ENCODE measurements at regions not wholly inside any gene's neighbourhood (a gene's known extent, or its start where the extent isn't known, plus 50 kb on each side); places are given as distances from the start of the nearest gene placed in this dataset.
"Not testable (repeated sequence)": the region's sequence is repeated elsewhere in the genome, so short reads cannot be mapped to it uniquely, and the experiment has no call there.

GRCh38 chr3:90099493-90099892, 992.1 kb downstream of the EPHA3 start:
- DNase-seq = no peak
- intact Hi-C loops (cut with micrococcal nuclease) = no loop called here
- ATAC-seq = no peak

GRCh38 chr3:90102146-90102545, 994.7 kb downstream of the EPHA3 start:
- no peak for DNase-seq
- intact Hi-C loops (cut with micrococcal nuclease) = no loop called here
- ATAC-seq = no peak

- DNase-seq = no peak
- intact Hi-C loops (cut with micrococcal nuclease) = no loop called here
- no peak for ATAC-seq
Observed at GRCh38 chr3:90121326-90121725, 1013.9 kb downstream of the EPHA3 start.

GRCh38 chr3:90128391-90128790, 1021.0 kb downstream of the EPHA3 start:
- intact Hi-C loops (cut with micrococcal nuclease) = no loop called here
- DNase-seq = no peak
- no peak for ATAC-seq

- ATAC-seq = no peak
- intact Hi-C loops (cut with micrococcal nuclease) = no loop called here
- no peak for DNase-seq
Observed at GRCh38 chr3:90129730-90130129, 1022.3 kb downstream of the EPHA3 start.

- ATAC-seq (no peak), DNase-seq (no peak)
- intact Hi-C loops (cut with micrococcal nuclease) = no loop called here
Observed at GRCh38 chr3:90132197-90132596, 1024.8 kb downstream of the EPHA3 start.

- ATAC-seq (no peak), DNase-seq (no peak)
- intact Hi-C loops (cut with micrococcal nuclease) = no loop called here
Observed at GRCh38 chr3:90134090-90134489, 1026.7 kb downstream of the EPHA3 start.

- ATAC-seq = no peak
- intact Hi-C loops (cut with micrococcal nuclease) = no loop called here
- DNase-seq = no peak
Observed at GRCh38 chr3:90136456-90137191, 1029.2 kb downstream of the EPHA3 start.

GRCh38 chr3:90145094-90145860, 1037.9 kb downstream of the EPHA3 start:
- no peak for ATAC-seq
- intact Hi-C loops (cut with micrococcal nuclease) = no loop called here
- DNase-seq = no peak

GRCh38 chr3:90180096-90180495, 1072.7 kb downstream of the EPHA3 start:
- ATAC-seq (no peak), DNase-seq (no peak)

GRCh38 chr3:90180543-90180942, 1073.1 kb downstream of the EPHA3 start:
- DNase-seq (no peak), ATAC-seq (no peak)
- intact Hi-C loops (cut with micrococcal nuclease) = no loop called here

More at GRCh38 chr3:90180096-90180495, 1072.7 kb downstream of the EPHA3 start:
- intact Hi-C loops (cut with micrococcal nuclease) = no loop called here

GRCh38 chr3:90182291-90182976, 1075.0 kb downstream of the EPHA3 start:
- ATAC-seq = peak; percentile 78
- DNase-seq = peak; percentile 30
- intact Hi-C loops (cut with micrococcal nuclease) = not testable (repeated sequence)

GRCh38 chr3:90184861-90185260, 1077.4 kb downstream of the EPHA3 start:
- intact Hi-C loops (cut with micrococcal nuclease) = no loop called here
- DNase-seq (no peak), ATAC-seq (no peak)

- intact Hi-C loops (cut with micrococcal nuclease); ATAC-seq; DNase-seq: not testable (repeated sequence)
Observed at GRCh38 chr3:90197383-90197782, 1090.0 kb downstream of the EPHA3 start.

GRCh38 chr3:90202931-90203330, 1095.5 kb downstream of the EPHA3 start:
- DNase-seq; intact Hi-C loops (cut with micrococcal nuclease); ATAC-seq: not testable (repeated sequence)

- DNase-seq; intact Hi-C loops (cut with micrococcal nuclease); ATAC-seq: not testable (repeated sequence)
Observed at GRCh38 chr3:90206482-90206881, 1099.1 kb downstream of the EPHA3 start.

GRCh38 chr3:90207353-90208097, 1100.1 kb downstream of the EPHA3 start:
- intact Hi-C loops (cut with micrococcal nuclease); ATAC-seq; DNase-seq: not testable (repeated sequence)

- DNase-seq (no peak), ATAC-seq (no peak)
- intact Hi-C loops (cut with micrococcal nuclease) = no loop called here
Observed at GRCh38 chr3:90221900-90222299, 1114.5 kb downstream of the EPHA3 start.

GRCh38 chr3:90241481-90241880, 1134.1 kb downstream of the EPHA3 start:
- intact Hi-C loops (cut with micrococcal nuclease) = no loop called here
- ATAC-seq = peak; percentile 72

More at GRCh38 chr3:90241481-90241880, 1134.1 kb downstream of the EPHA3 start:
- no peak for DNase-seq
